HEK293 (cell line): ENCODE measurements at regions not wholly inside any gene's neighbourhood (a gene's known extent, or its start where the extent isn't known, plus 50 kb on each side); places are given as distances from the start of the nearest gene placed in this dataset.

Source experiments
- CTCF ChIP-seq: fragments of 450-650 bp; formaldehyde crosslinking; IDR thresholded peaks from 2 replicates; pipeline ENCODE4 v1.5.1; 2016; ENCODE audit warnings: missing biosample characterization, missing genetic modification characterization
- RBAK ChIP-seq: fragments of 450-650 bp; formaldehyde crosslinking; IDR thresholded peaks from 2 replicates; pipeline ENCODE4 v1.5.1; 2016; ENCODE audit warnings: missing biosample characterization, missing genetic modification characterization
- ZNF112 ChIP-seq: fragments of 450-650 bp; formaldehyde crosslinking; IDR thresholded peaks from 2 replicates; pipeline ENCODE4 v1.5.0; 2017; ENCODE audit warnings: missing biosample characterization, missing genetic modification characterization
- ZNF132 ChIP-seq: fragments of 450-650 bp; formaldehyde crosslinking; IDR thresholded peaks from 2 replicates; pipeline ENCODE4 v1.5.1; 2017; ENCODE audit warnings: missing biosample characterization, missing genetic modification characterization, borderline replicate concordance
- ZNF133 ChIP-seq: fragments of 450-650 bp; formaldehyde crosslinking; IDR thresholded peaks from 2 replicates; pipeline ENCODE4 v1.5.1; 2016; ENCODE audit warnings: missing biosample characterization, missing genetic modification characterization
- ZNF140 ChIP-seq: fragments of 450-650 bp; formaldehyde crosslinking; IDR thresholded peaks from 2 replicates; pipeline ENCODE4 v1.5.1; 2016; ENCODE audit warnings: missing biosample characterization, missing genetic modification characterization
- ZNF280D ChIP-seq: fragments of 450-650 bp; formaldehyde crosslinking; IDR thresholded peaks from 2 replicates; pipeline ENCODE4 v1.5.1; 2016; ENCODE audit warnings: missing biosample characterization, missing genetic modification characterization
- ZNF311 ChIP-seq: fragments of 450-650 bp; formaldehyde crosslinking; IDR thresholded peaks from 2 replicates; pipeline ENCODE4 v1.5.1; 2017; ENCODE audit warnings: missing biosample characterization, missing genetic modification characterization, borderline replicate concordance
- ZNF335 ChIP-seq: fragments of 450-650 bp; formaldehyde crosslinking; conservative IDR thresholded peaks from 2 replicates; pipeline ENCODE4 v1.5.1; 2016; ENCODE audit warnings: missing biosample characterization, missing genetic modification characterization
- ZNF558 ChIP-seq: fragments of 450-650 bp; formaldehyde crosslinking; IDR thresholded peaks from 2 replicates; pipeline ENCODE4 v1.5.1; 2016; ENCODE audit warnings: missing biosample characterization, missing genetic modification characterization
- ZNF629 ChIP-seq: fragments of 450-650 bp; formaldehyde crosslinking; IDR thresholded peaks from 2 replicates; pipeline ENCODE4 v1.5.1; 2017; ENCODE audit warnings: missing biosample characterization, missing genetic modification characterization
- ZNF660 ChIP-seq: fragments of 450-650 bp; IDR thresholded peaks from 2 replicates; pipeline ENCODE4 v1.5.1; 2018; ENCODE audit warnings: missing biosample characterization, mild to moderate bottlenecking, missing genetic modification characterization
- ZNF747 ChIP-seq: fragments of 450-650 bp; formaldehyde crosslinking; IDR thresholded peaks from 2 replicates; pipeline ENCODE4 v1.5.1; 2016; ENCODE audit warnings: missing biosample characterization, missing genetic modification characterization
- TF ChIP-seq, protein P1 (sequence below): fragments of 450-650 bp; formaldehyde crosslinking; IDR thresholded peaks from 2 replicates; pipeline ENCODE4 v1.5.1; 2016; ENCODE audit warnings: missing biosample characterization, missing genetic modification characterization

DNA sequence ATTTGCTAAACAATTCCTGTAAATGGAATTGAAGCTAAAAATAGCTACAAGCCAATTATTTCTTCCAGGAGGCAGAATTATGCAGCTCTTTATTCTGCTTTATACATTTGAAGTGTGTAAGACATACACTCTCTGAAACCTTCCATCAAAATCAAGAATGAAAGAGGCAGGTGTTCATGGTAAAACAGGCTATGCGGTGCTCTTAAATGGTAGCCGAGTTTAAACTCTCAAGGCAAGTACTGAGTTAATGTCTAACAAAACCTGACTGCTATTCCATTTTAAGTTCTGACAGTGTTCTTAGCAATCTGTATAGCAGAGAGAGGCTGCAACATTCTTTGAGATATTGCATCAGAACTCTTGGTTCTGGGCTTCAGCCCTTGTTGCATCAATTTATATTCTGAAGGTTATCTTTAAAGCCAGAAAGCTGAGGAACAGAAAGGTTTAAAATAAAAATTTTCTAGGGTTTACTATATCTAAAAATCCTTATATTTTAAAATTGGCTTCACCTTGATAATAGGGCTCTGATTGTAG is 248.3 kb upstream of the CCNG1 start:
- TF ChIP-seq ZNF140 (tag by site-specific recombination) (no peak), CTCF (tag by site-specific recombination) (no peak), ZNF132 (tag by site-specific recombination) (no peak), ZNF747 (tag by site-specific recombination) (no peak), ZNF660 (tag by site-specific recombination) (no peak), ZNF629 (tag by site-specific recombination) (no peak), ZNF311 (tag by site-specific recombination) (no peak), ZNF133 (tag by site-specific recombination) (no peak), ZNF335 (no peak), ZNF558 (tag by site-specific recombination) (no peak), ZNF112 (tag by site-specific recombination) (no peak), ZNF280D (tag by site-specific recombination) (no peak), RBAK (tag by site-specific recombination) (no peak)
- TF ChIP-seq, protein P1, sequence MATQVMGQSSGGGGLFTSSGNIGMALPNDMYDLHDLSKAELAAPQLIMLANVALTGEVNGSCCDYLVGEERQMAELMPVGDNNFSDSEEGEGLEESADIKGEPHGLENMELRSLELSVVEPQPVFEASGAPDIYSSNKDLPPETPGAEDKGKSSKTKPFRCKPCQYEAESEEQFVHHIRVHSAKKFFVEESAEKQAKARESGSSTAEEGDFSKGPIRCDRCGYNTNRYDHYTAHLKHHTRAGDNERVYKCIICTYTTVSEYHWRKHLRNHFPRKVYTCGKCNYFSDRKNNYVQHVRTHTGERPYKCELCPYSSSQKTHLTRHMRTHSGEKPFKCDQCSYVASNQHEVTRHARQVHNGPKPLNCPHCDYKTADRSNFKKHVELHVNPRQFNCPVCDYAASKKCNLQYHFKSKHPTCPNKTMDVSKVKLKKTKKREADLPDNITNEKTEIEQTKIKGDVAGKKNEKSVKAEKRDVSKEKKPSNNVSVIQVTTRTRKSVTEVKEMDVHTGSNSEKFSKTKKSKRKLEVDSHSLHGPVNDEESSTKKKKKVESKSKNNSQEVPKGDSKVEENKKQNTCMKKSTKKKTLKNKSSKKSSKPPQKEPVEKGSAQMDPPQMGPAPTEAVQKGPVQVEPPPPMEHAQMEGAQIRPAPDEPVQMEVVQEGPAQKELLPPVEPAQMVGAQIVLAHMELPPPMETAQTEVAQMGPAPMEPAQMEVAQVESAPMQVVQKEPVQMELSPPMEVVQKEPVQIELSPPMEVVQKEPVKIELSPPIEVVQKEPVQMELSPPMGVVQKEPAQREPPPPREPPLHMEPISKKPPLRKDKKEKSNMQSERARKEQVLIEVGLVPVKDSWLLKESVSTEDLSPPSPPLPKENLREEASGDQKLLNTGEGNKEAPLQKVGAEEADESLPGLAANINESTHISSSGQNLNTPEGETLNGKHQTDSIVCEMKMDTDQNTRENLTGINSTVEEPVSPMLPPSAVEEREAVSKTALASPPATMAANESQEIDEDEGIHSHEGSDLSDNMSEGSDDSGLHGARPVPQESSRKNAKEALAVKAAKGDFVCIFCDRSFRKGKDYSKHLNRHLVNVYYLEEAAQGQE (tag by site-specific recombination): no peak
